ENCODE measurements at regions not wholly inside any gene's neighbourhood (a gene's known extent, or its start where the extent isn't known, plus 50 kb on each side); places are given as distances from the start of the nearest gene placed in this dataset.

DNA sequence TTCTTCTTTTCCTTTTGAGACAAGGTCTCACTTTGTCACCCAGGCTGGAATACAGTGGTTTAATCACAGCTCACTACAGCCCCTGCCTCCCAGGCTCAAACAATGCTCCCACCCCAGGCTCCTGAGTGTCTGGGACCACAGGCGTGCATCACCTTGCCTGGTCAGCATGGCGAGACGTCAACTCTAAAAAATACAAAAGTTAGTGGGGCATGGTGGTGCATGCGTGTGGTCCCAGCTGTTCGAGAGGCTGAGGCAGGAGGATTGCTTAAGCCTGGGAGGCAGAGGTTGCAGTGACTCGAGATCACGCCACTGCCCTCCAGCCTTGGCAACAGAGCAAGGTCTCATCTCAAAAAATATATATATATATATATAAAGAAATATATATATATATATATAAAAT is 242.4 kb downstream of the SHOX start (continued):
- TF ChIP-seq SIN3A (conservative IDR thresholded peaks at IDR 0.05 in 1 of 2, IDR thresholded peaks at IDR 0.05 in 1 of 2; ENCODE audit: low read depth in 1 of 2, low read length in 2 of 2) (no peak), GABPA (IDR thresholded peaks at IDR 0.05; ENCODE audit: borderline replicate concordance, insufficient read depth, low read length) (no peak), FOSL1 (IDR thresholded peaks at IDR 0.05; ENCODE audit: insufficient read depth, low read depth, low read length) (no peak)

All from H1 (cell line).